H9 (cell line): ENCODE measurements at regions not wholly inside any gene's neighbourhood (a gene's known extent, or its start where the extent isn't known, plus 50 kb on each side); places are given as distances from the start of the nearest gene placed in this dataset.

Experiments used
- DNase-seq: peaks from one replicate; pipeline ENCODE4 v3.0.0-alpha.2; 2017
- H2AFZ ChIP-seq: one replicate; pipeline ENCODE4 v1.6.1; 2013; ENCODE audit warnings: mild to moderate bottlenecking, low read length, control low read depth, moderate library complexity
- H2AK5ac ChIP-seq: 2 replicates; pipeline ENCODE4 v1.6.1; 2013; ENCODE audit warnings: low read length, control low read depth, mixed read lengths; ENCODE audit not compliant: insufficient read length
- H2BK120ac ChIP-seq: one replicate; pipeline ENCODE4 v1.6.1; 2013; ENCODE audit warnings: low read depth, mild to moderate bottlenecking, low read length, control low read depth, inconsistent platforms; ENCODE audit not compliant: poor library complexity, severe bottlenecking
- H2BK12ac ChIP-seq: 2 replicates; pipeline ENCODE4 v1.6.1; 2013; ENCODE audit warnings: low read length, control low read depth, mixed read lengths, low read depth; ENCODE audit not compliant: insufficient read length
- H2BK15ac ChIP-seq: 2 replicates; pipeline ENCODE4 v1.6.1; 2013; ENCODE audit warnings: low read depth, low read length, control low read depth
- H2BK20ac ChIP-seq: one replicate; pipeline ENCODE4 v1.6.1; 2013; ENCODE audit warnings: low read depth, mild to moderate bottlenecking, low read length, control low read depth, inconsistent platforms; ENCODE audit not compliant: poor library complexity, severe bottlenecking
- H2BK5ac ChIP-seq: 2 replicates; pipeline ENCODE4 v1.6.1; 2013; ENCODE audit warnings: low read length, control low read depth, mixed read lengths; ENCODE audit not compliant: insufficient read length
- H3K14ac ChIP-seq: 2 replicates; pipeline ENCODE4 v1.6.1; 2013; ENCODE audit warnings: low read length, control low read depth; ENCODE audit not compliant: insufficient read depth
- H3K18ac ChIP-seq: 2 replicates; pipeline ENCODE4 v1.6.1; 2013; ENCODE audit warnings: low read depth, mild to moderate bottlenecking, mixed read lengths, low read length, control low read depth; ENCODE audit not compliant: insufficient read length
- H3K23ac ChIP-seq: 2 replicates; pipeline ENCODE4 v1.6.1; 2013; ENCODE audit warnings: low read length, control low read depth, mixed read lengths, low read depth; ENCODE audit not compliant: insufficient read length
- H3K23me2 ChIP-seq: 2 replicates; pipeline ENCODE4 v1.6.1; 2013; ENCODE audit warnings: low read depth, mild to moderate bottlenecking, mixed read lengths, low read length, control low read depth; ENCODE audit not compliant: insufficient read length, poor library complexity, severe bottlenecking
- H3K27ac ChIP-seq: 2 replicates; pipeline ENCODE4 v1.5.1; 2013; ENCODE audit warnings: low read length, control low read depth, mixed read lengths, low read depth; ENCODE audit not compliant: insufficient read length
- H3K27me3 ChIP-seq: 2 replicates; pipeline ENCODE4 v1.6.1; 2013; ENCODE audit warnings: low read length, control low read depth, inconsistent platforms; ENCODE audit not compliant: insufficient read depth
- H3K4ac ChIP-seq: 2 replicates; pipeline ENCODE4 v1.6.1; 2013; ENCODE audit warnings: low read depth, mild to moderate bottlenecking, control low read depth, inconsistent platforms, low read length, moderate library complexity
- H3K4me1 ChIP-seq: 2 replicates; pipeline ENCODE4 v1.6.1; 2013; ENCODE audit warnings: low read length, control low read depth, inconsistent platforms; ENCODE audit not compliant: insufficient read depth
- H3K4me2 ChIP-seq: 2 replicates; pipeline ENCODE4 v1.6.1; 2013; ENCODE audit warnings: low read length, control low read depth, mixed read lengths; ENCODE audit not compliant: insufficient read length, insufficient read depth
- H3K56ac ChIP-seq: 2 replicates; pipeline ENCODE4 v1.6.1; 2013; ENCODE audit warnings: low read depth, mild to moderate bottlenecking, mixed read lengths, low read length, control low read depth; ENCODE audit not compliant: insufficient read length
- H3K79me1 ChIP-seq: 2 replicates; pipeline ENCODE4 v1.6.1; 2013; ENCODE audit warnings: low read depth, mild to moderate bottlenecking, moderate library complexity, low read length, control low read depth, inconsistent platforms; ENCODE audit not compliant: insufficient read depth, poor library complexity, severe bottlenecking
- H3K79me2 ChIP-seq: 2 replicates; pipeline ENCODE4 v1.6.1; 2013; ENCODE audit warnings: low read length, control low read depth, inconsistent platforms; ENCODE audit not compliant: insufficient read depth
- H3K9ac ChIP-seq: 2 replicates; pipeline ENCODE4 v1.6.1; 2013; ENCODE audit warnings: low read length, control low read depth, mixed read lengths; ENCODE audit not compliant: insufficient read length; ENCODE audit errors: extremely low read depth
- H3K9me3 ChIP-seq: one replicate; pipeline ENCODE4 v1.6.1; 2013; ENCODE audit warnings: low read depth, low read length, inconsistent platforms; ENCODE audit not compliant: control insufficient read depth
- H3T11ph ChIP-seq: one replicate; pipeline ENCODE4 v1.6.1; 2013; ENCODE audit warnings: mild to moderate bottlenecking, low read length, control low read depth, inconsistent platforms
- H4K20me1 ChIP-seq: one replicate; pipeline ENCODE4 v1.6.1; 2013; ENCODE audit not compliant: control insufficient read depth, insufficient read length, insufficient read depth
- H4K5ac ChIP-seq: 2 replicates; pipeline ENCODE4 v1.6.1; 2013; ENCODE audit warnings: low read depth, mild to moderate bottlenecking, mixed read lengths, low read length, control low read depth; ENCODE audit not compliant: insufficient read length
- H4K8ac ChIP-seq: replicated peaks from 2 replicates; pipeline ENCODE4 v1.6.1; 2013; ENCODE audit warnings: low read length, control low read depth, mixed read lengths, low read depth; ENCODE audit not compliant: insufficient read length
- H4K91ac ChIP-seq: 2 replicates; pipeline ENCODE4 v1.6.1; 2013; ENCODE audit warnings: low read depth, mild to moderate bottlenecking, moderate library complexity, mixed read lengths, low read length, control low read depth; ENCODE audit not compliant: insufficient read length
- H3K27ac Mint-ChIP-seq, 3 experiments: 2 replicates in 2 of 3; 3 replicates in 1 of 3; pipeline ENCODE4 v1.8.0; 2020 to 2021; ENCODE audit warnings: mixed read lengths in 3 of 3, mild to moderate bottlenecking in 1 of 3, moderate library complexity in 1 of 3
- H3K27me3 Mint-ChIP-seq: 2 replicates; pipeline ENCODE4 v1.8.0; 2021; ENCODE audit warnings: low read depth, mild to moderate bottlenecking, moderate library complexity, mixed read lengths
- H3K36me3 Mint-ChIP-seq, 3 experiments: 2 replicates in 2 of 3; 3 replicates in 1 of 3; pipeline ENCODE4 v1.8.0; 2020 to 2021; ENCODE audit warnings: low read depth in 3 of 3, mixed read lengths in 3 of 3; ENCODE audit not compliant: insufficient read depth in 1 of 3
- H3K4me1 Mint-ChIP-seq, 2 experiments: 2 replicates each; pipeline ENCODE4 v1.8.0; 2020; ENCODE audit warnings: mixed read lengths in 2 of 2
- H3K4me3 Mint-ChIP-seq, 2 experiments: 2 replicates in 1 of 2; 3 replicates in 1 of 2; pipeline ENCODE4 v1.8.0; 2020 to 2021; ENCODE audit warnings: mild to moderate bottlenecking in 2 of 2, mixed read lengths in 2 of 2, moderate library complexity in 1 of 2
- H3K9me3 Mint-ChIP-seq, 2 experiments: 2 replicates in 1 of 2; 3 replicates in 1 of 2; pipeline ENCODE4 v1.8.0; 2020; ENCODE audit warnings: mild to moderate bottlenecking in 2 of 2, mixed read lengths in 2 of 2, moderate library complexity in 1 of 2
- WGBS: extraction: QIAGEN DNeasy Blood & Tissue Kit; methylation state at CpG from one replicate; pipeline ENCODE4 v1.1.7; 2013; ENCODE audit warnings: missing lambda C conversion rate, low lambda C conversion rate, mixed read lengths; ENCODE audit not compliant: insufficient read length; ENCODE audit errors: extremely low coverage; 5-methylcytosine and 5-hydroxymethylcytosine counted together
- TF ChIP-seq, protein P1 (sequence below): fragments of 200-600 bp; sonication (generic); conservative IDR thresholded peaks from 3 replicates; pipeline ENCODE4 v1.8.0; 2021; ENCODE audit warnings: antibody characterized with exemption, mild to moderate bottlenecking

DNA sequence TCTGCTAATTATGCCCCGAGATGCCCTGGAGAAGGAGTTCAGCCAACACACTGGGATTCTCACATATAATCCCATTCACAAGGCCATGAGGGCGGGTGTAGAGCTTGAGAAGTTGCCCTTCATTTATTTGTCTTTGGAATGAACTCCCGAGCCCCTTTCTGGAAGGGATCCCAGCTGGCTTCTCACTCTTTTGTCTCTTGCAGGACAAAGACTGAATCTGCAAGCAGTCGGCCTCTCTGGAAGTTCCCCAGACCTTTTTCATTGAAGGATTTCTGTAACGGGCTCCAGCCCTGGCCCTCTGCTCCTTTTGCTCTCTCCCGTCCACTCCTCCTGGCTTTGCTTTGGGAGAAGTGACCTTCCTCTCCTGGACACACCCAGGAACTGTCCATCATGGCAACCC is 163.3 kb upstream of the SFSWAP start:
- TF ChIP-seq, protein P1, sequence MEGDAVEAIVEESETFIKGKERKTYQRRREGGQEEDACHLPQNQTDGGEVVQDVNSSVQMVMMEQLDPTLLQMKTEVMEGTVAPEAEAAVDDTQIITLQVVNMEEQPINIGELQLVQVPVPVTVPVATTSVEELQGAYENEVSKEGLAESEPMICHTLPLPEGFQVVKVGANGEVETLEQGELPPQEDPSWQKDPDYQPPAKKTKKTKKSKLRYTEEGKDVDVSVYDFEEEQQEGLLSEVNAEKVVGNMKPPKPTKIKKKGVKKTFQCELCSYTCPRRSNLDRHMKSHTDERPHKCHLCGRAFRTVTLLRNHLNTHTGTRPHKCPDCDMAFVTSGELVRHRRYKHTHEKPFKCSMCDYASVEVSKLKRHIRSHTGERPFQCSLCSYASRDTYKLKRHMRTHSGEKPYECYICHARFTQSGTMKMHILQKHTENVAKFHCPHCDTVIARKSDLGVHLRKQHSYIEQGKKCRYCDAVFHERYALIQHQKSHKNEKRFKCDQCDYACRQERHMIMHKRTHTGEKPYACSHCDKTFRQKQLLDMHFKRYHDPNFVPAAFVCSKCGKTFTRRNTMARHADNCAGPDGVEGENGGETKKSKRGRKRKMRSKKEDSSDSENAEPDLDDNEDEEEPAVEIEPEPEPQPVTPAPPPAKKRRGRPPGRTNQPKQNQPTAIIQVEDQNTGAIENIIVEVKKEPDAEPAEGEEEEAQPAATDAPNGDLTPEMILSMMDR = no peak
- H4K20me1 ChIP-seq = no peaks in the 10 kb centered on the region
- no peak overlapping the region for H2BK12ac ChIP-seq
- no peak overlapping the region for H3K4me3 Mint-ChIP-seq
- H3K27ac ChIP-seq = no peak overlapping the region
- no peak overlapping the region for H3K23ac ChIP-seq
- no peaks in the 10 kb centered on the region for H3K9me3 ChIP-seq
- H3K4me1 ChIP-seq = peaks cover 5% of the 10 kb centered on the region; the same call in 1 of the 2 replicates
- no peak overlapping the region for H3K9ac ChIP-seq
- H3K18ac ChIP-seq = no peak overlapping the region
- no peak overlapping the region for H2BK15ac ChIP-seq
- H3K56ac ChIP-seq = no peak overlapping the region
- H2AK5ac ChIP-seq = no peak overlapping the region
- no peak for DNase-seq
- no peak overlapping the region for H3K4me2 ChIP-seq
- no peak overlapping the region for H2AFZ ChIP-seq
- H3K79me1 ChIP-seq = no peaks in the 10 kb centered on the region
- no peak overlapping the region for H2BK20ac ChIP-seq
- no peak overlapping the region for H2BK5ac ChIP-seq
- no peak overlapping the region for H4K5ac ChIP-seq
- 0 out of 7 replicates have a peak overlapping the region, but pooled peaks of 2 of the 3 experiments have one; percentile 35 to 55 for H3K27ac Mint-ChIP-seq
- H3T11ph ChIP-seq = no peak overlapping the region
- H2BK120ac ChIP-seq = no peak overlapping the region
- no peak overlapping the region for H3K4ac ChIP-seq
- peaks cover 3% of the 10 kb centered on the region; the same call in 1 of the 2 replicates for H3K27me3 Mint-ChIP-seq
- H4K91ac ChIP-seq = no peak overlapping the region
- no peak overlapping the region; the same call in 1 of the 2 replicates for H3K14ac ChIP-seq
- no peaks in the 10 kb centered on the region for H3K79me2 ChIP-seq
- no CpG with 5 or more reads among the region's 6 CpGs for WGBS
- peaks cover 10 to 17% of the 10 kb centered on the region in 2 experiments for H3K4me1 Mint-ChIP-seq
- H3K23me2 ChIP-seq = no peaks in the 10 kb centered on the region
- H3K9me3 Mint-ChIP-seq = peaks cover 0 to 10% of the 10 kb centered on the region in 2 experiments; a peak in 3 of 5 replicates
- no peak overlapping the region for H4K8ac ChIP-seq
- H3K27me3 ChIP-seq = no peaks in the 10 kb centered on the region
- H3K36me3 Mint-ChIP-seq = no peaks in the 10 kb centered on the region; a peak in 1 of 7 replicates
